H1 (cell line): ENCODE measurements at regions not wholly inside any gene's neighbourhood (a gene's known extent, or its start where the extent isn't known, plus 50 kb on each side); places are given as distances from the start of the nearest gene placed in this dataset.

Source experiments
- BRCA1 ChIP-seq: IDR thresholded peaks from 2 replicates; pipeline ENCODE4 v1.6.1; 2012; ENCODE audit warnings: low read depth, low read length, improper control_type of control experiment
- CHD7 ChIP-seq: fragments of 300-600 bp; sonication (generic); IDR thresholded peaks from 2 replicates; pipeline ENCODE4 v1.7.1; 2012; ENCODE audit warnings: low read length, moderate library complexity, mild to moderate bottlenecking, inconsistent platforms; ENCODE audit not compliant: insufficient replicate concordance
- E2F6 ChIP-seq: IDR thresholded peaks from 2 replicates; pipeline ENCODE4 v1.6.1; 2012; ENCODE audit warnings: inconsistent platforms
- FOSL1 ChIP-seq: IDR thresholded peaks from 2 replicates; pipeline ENCODE4 v1.6.1; 2011; ENCODE audit warnings: mild to moderate bottlenecking, low read depth, low read length, moderate library complexity; ENCODE audit not compliant: insufficient read depth
- HDAC6 ChIP-seq: IDR thresholded peaks from one replicate; pipeline ENCODE4 v1.7.1; 2012; ENCODE audit warnings: low read depth, mild to moderate bottlenecking, inconsistent platforms, low read length, moderate library complexity
- NANOG ChIP-seq: IDR thresholded peaks from 2 replicates; pipeline ENCODE4 v1.6.1; 2011; ENCODE audit warnings: low read length, low read depth, mild to moderate bottlenecking, inconsistent platforms; ENCODE audit not compliant: insufficient read depth, poor library complexity, severe bottlenecking
- POU5F1 ChIP-seq: IDR thresholded peaks from 2 replicates; pipeline ENCODE4 v1.6.1; 2011; ENCODE audit warnings: low read depth, mild to moderate bottlenecking, low read length, moderate library complexity
- SIRT6 ChIP-seq: IDR thresholded peaks from one replicate; pipeline ENCODE4 v1.7.1; 2012; ENCODE audit warnings: low read length, inconsistent platforms
- TAF1 ChIP-seq: IDR thresholded peaks from 2 replicates; pipeline ENCODE4 v1.6.1; 2011; ENCODE audit warnings: mild to moderate bottlenecking, low read depth, low read length
- TBP ChIP-seq: IDR thresholded peaks from 2 replicates; pipeline ENCODE4 v1.6.1; 2011; ENCODE audit warnings: low read depth, low read length, improper control_type of control experiment
- TF ChIP-seq, protein P1 (sequence below): IDR thresholded peaks from 2 replicates; pipeline ENCODE4 v1.6.1; 2011; ENCODE audit warnings: low read length, improper control_type of control experiment

DNA sequence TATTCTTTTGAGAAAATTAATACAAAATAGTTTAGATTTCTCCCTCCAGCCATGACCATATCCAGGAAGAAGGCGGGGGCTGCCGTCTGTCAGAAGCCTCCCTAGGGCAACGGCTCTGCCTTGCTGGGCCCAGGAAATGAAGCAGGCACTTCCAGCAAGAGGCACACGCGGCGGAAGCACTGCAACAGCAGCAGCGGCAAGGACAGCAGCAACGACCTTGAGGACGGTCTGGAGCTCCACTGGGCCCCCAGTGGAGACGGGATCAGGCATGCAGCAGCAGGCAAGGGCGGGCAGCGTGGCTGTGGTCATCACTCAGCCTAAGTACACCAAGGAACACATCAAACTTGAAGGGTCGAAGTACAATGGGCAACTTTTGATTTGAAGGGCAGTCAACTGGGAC is 61.3 kb upstream of the EPHA6 start (continued):
- TF ChIP-seq CHD7 (no peak), NANOG (no peak), HDAC6 (no peak), TAF1 (no peak), SIRT6 (no peak), BRCA1 (no peak), E2F6 (no peak), FOSL1 (no peak), TBP (no peak), POU5F1 (no peak)
- TF ChIP-seq, protein P1, sequence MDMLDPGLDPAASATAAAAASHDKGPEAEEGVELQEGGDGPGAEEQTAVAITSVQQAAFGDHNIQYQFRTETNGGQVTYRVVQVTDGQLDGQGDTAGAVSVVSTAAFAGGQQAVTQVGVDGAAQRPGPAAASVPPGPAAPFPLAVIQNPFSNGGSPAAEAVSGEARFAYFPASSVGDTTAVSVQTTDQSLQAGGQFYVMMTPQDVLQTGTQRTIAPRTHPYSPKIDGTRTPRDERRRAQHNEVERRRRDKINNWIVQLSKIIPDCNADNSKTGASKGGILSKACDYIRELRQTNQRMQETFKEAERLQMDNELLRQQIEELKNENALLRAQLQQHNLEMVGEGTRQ: no peak
